Calu3 (cell line): ENCODE measurements at regions not wholly inside any gene's neighbourhood (a gene's known extent, or its start where the extent isn't known, plus 50 kb on each side); places are given as distances from the start of the nearest gene placed in this dataset.

Experiments used
- BruUV-seq: library from RNA; stranded (reverse); fragments of 400-500 nt; replicated peaks from 2 replicates; lab custom pipeline; 2021; lab: Mats Ljungman, UMichigan
- CTCF ChIA-PET: fragments of 300-600 bp; sonication (Branson Sonifier 250); formaldehyde crosslinking; loops from one replicate; lab custom pipeline; 2022; ENCODE audit warnings: antibody characterized with exemption; lab: Charles Lee
- DNase-seq: peaks from one replicate; pipeline ENCODE4 v3.0.0; 2022
- H3K27ac Mint-ChIP-seq: one replicate; pipeline ENCODE4 v1.8.0; 2022; ENCODE audit warnings: mixed read lengths; ENCODE audit not compliant: unreplicated experiment
- H3K27me3 Mint-ChIP-seq: one replicate; pipeline ENCODE4 v1.8.0; 2022; ENCODE audit warnings: mixed read lengths; ENCODE audit not compliant: unreplicated experiment
- H3K36me3 Mint-ChIP-seq: one replicate; pipeline ENCODE4 v1.8.0; 2022; ENCODE audit warnings: mild to moderate bottlenecking, moderate library complexity, mixed read lengths; ENCODE audit not compliant: insufficient read depth, unreplicated experiment
- H3K4me1 Mint-ChIP-seq: one replicate; pipeline ENCODE4 v1.8.0; 2022; ENCODE audit warnings: mild to moderate bottlenecking, low read depth, mixed read lengths; ENCODE audit not compliant: unreplicated experiment
- H3K4me3 Mint-ChIP-seq: one replicate; pipeline ENCODE4 v1.8.0; 2022; ENCODE audit warnings: mild to moderate bottlenecking, low read depth, moderate library complexity, mixed read lengths; ENCODE audit not compliant: unreplicated experiment
- H3K9me3 Mint-ChIP-seq: one replicate; pipeline ENCODE4 v1.8.0; 2022; ENCODE audit warnings: low read depth, mixed read lengths; ENCODE audit not compliant: unreplicated experiment
- CTCF ChIP-seq: fragments of 200-600 bp; IDR thresholded peaks from one replicate; pipeline ENCODE4 v1.8.0; 2022; ENCODE audit warnings: antibody characterized with exemption; ENCODE audit not compliant: unreplicated experiment
- intact Hi-C: fragments of 100-400 bp; cut with micrococcal nuclease; formaldehyde crosslinking; loops from one replicate; pipeline ENCODE4 v1.10.0; 2022; ENCODE audit not compliant: unreplicated experiment

GRCh38 chr18:2096551-2096950, 474.8 kb downstream of the METTL4 start:
- DNase-seq: no peak
- TF ChIP-seq CTCF: no peak
- no peak overlapping the region for H3K27ac Mint-ChIP-seq
- no peaks in the 10 kb centered on the region for H3K4me1 Mint-ChIP-seq
- intact Hi-C loops: loop anchor here (10.0 kb wide), 1 partner anchor 62 kb away; no protein-coding TSS in a partner anchor
- no peaks in the 10 kb centered on the region for H3K27me3 Mint-ChIP-seq
- H3K36me3 Mint-ChIP-seq: no peaks in the 10 kb centered on the region
- CTCF ChIA-PET: no interaction called here
- no TSS peak for BruUV-seq
- H3K9me3 Mint-ChIP-seq: peaks cover 4% of the 10 kb centered on the region
- H3K4me3 Mint-ChIP-seq: no peak overlapping the region

GRCh38 chr18:2100694-2101213, 470.6 kb downstream of the METTL4 start:
- no peak for TF ChIP-seq CTCF
- Mint-ChIP-seq H3K9me3 (peaks cover 9% of the 10 kb centered on the region), H3K4me1 (no peaks in the 10 kb centered on the region), H3K27ac (no peak overlapping the region), H3K4me3 (no peak overlapping the region), H3K36me3 (no peaks in the 10 kb centered on the region), H3K27me3 (no peaks in the 10 kb centered on the region)
- intact Hi-C loops: loop anchor here (10.0 kb wide), 1 partner anchor 204 kb away; no protein-coding TSS in a partner anchor
- no peak for DNase-seq
- BruUV-seq: no TSS peak
- CTCF ChIA-PET: no interaction called here

- Mint-ChIP-seq H3K27me3 (no peaks in the 10 kb centered on the region), H3K27ac (no peak overlapping the region), H3K9me3 (peaks cover 9% of the 10 kb centered on the region), H3K4me1 (no peaks in the 10 kb centered on the region), H3K36me3 (no peaks in the 10 kb centered on the region), H3K4me3 (no peak overlapping the region)
- BruUV-seq: no TSS peak
- intact Hi-C loops: loop anchor here (10.0 kb wide), 1 partner anchor 203 kb away; no protein-coding TSS in a partner anchor
- no peak for DNase-seq
- CTCF ChIA-PET: no interaction called here
- TF ChIP-seq CTCF: no peak
Measured at GRCh38 chr18:2102022-2102421, 469.3 kb downstream of the METTL4 start.

- no peak for TF ChIP-seq CTCF
- no peaks in the 10 kb centered on the region for H3K4me1 Mint-ChIP-seq
- DNase-seq: no peak
- peaks cover 9% of the 10 kb centered on the region for H3K9me3 Mint-ChIP-seq
- no peaks in the 10 kb centered on the region for H3K36me3 Mint-ChIP-seq
- H3K27ac Mint-ChIP-seq: no peak overlapping the region
- BruUV-seq: no TSS peak
- H3K4me3 Mint-ChIP-seq: no peak overlapping the region
- no peaks in the 10 kb centered on the region for H3K27me3 Mint-ChIP-seq
- intact Hi-C loops: loop anchor here (10.0 kb wide), 1 partner anchor 202 kb away; no protein-coding TSS in a partner anchor
- CTCF ChIA-PET: no interaction called here
Measured at GRCh38 chr18:2103299-2103698, 468.0 kb downstream of the METTL4 start.
